HL-60 (cell line): ENCODE measurements at regions not wholly inside any gene's neighbourhood (a gene's known extent, or its start where the extent isn't known, plus 50 kb on each side); places are given as distances from the start of the nearest gene placed in this dataset.

Experiments used
- DNase-seq, 2 experiments: peaks; one replicate each; pipeline ENCODE4 v3.0.0-alpha.2; 2010 to 2020; ENCODE audit warnings: low read depth in 1 of 2, low spot score in 1 of 2
- H3K27ac ChIP-seq: fragments of 250-450 bp; sonication (Bioruptor Pico); replicated peaks from 2 replicates; pipeline ENCODE4 v1.5.1; 2020; ENCODE audit warnings: mild to moderate bottlenecking, moderate library complexity
- H3K27me3 ChIP-seq: fragments of 250-450 bp; sonication (Bioruptor Pico); 2 replicates; pipeline ENCODE4 v1.5.1; 2021; ENCODE audit warnings: mild to moderate bottlenecking, moderate library complexity; ENCODE audit not compliant: insufficient read depth, poor library complexity, severe bottlenecking
- H3K4me3 ChIP-seq: replicated peaks from 2 replicates; pipeline ENCODE4 v1.5.1; 2011; ENCODE audit warnings: mild to moderate bottlenecking, control low read depth, low read length; ENCODE audit not compliant: insufficient read depth
- CTCF ChIP-seq: IDR thresholded peaks from one replicate; pipeline ENCODE4 v1.5.1; 2011; ENCODE audit warnings: low read length, control low read depth, inconsistent platforms; ENCODE audit not compliant: insufficient read depth
- GABPA ChIP-seq: IDR thresholded peaks from 2 replicates; pipeline ENCODE4 v1.6.1; 2012; ENCODE audit warnings: low read depth
- POLR2AphosphoS5 ChIP-seq: IDR thresholded peaks from 2 replicates; pipeline ENCODE4 v1.6.1; 2012; ENCODE audit warnings: low read depth
- SPI1 ChIP-seq: IDR thresholded peaks from 2 replicates; pipeline ENCODE4 v1.6.1; 2012; ENCODE audit warnings: low read depth, mild to moderate bottlenecking, borderline replicate concordance
- TF ChIP-seq, protein P1 (sequence below): IDR thresholded peaks from 2 replicates; pipeline ENCODE4 v1.6.1; 2012; ENCODE audit warnings: low read depth; ENCODE audit not compliant: insufficient replicate concordance

- TF ChIP-seq GABPA = no peak
- no peak for TF ChIP-seq SPI1
- TF ChIP-seq, protein P1, sequence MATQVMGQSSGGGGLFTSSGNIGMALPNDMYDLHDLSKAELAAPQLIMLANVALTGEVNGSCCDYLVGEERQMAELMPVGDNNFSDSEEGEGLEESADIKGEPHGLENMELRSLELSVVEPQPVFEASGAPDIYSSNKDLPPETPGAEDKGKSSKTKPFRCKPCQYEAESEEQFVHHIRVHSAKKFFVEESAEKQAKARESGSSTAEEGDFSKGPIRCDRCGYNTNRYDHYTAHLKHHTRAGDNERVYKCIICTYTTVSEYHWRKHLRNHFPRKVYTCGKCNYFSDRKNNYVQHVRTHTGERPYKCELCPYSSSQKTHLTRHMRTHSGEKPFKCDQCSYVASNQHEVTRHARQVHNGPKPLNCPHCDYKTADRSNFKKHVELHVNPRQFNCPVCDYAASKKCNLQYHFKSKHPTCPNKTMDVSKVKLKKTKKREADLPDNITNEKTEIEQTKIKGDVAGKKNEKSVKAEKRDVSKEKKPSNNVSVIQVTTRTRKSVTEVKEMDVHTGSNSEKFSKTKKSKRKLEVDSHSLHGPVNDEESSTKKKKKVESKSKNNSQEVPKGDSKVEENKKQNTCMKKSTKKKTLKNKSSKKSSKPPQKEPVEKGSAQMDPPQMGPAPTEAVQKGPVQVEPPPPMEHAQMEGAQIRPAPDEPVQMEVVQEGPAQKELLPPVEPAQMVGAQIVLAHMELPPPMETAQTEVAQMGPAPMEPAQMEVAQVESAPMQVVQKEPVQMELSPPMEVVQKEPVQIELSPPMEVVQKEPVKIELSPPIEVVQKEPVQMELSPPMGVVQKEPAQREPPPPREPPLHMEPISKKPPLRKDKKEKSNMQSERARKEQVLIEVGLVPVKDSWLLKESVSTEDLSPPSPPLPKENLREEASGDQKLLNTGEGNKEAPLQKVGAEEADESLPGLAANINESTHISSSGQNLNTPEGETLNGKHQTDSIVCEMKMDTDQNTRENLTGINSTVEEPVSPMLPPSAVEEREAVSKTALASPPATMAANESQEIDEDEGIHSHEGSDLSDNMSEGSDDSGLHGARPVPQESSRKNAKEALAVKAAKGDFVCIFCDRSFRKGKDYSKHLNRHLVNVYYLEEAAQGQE = no peak
- no peak for TF ChIP-seq CTCF
- TF ChIP-seq POLR2AphosphoS5 = no peak
- no peak overlapping the region for H3K4me3 ChIP-seq
- DNase-seq = no peak
- H3K27ac ChIP-seq = no peak overlapping the region
- H3K27me3 ChIP-seq = no peaks in the 10 kb centered on the region
Measured at GRCh38 chr9:105855987-105856386, 161.6 kb downstream of the TMEM38B start.

DNA sequence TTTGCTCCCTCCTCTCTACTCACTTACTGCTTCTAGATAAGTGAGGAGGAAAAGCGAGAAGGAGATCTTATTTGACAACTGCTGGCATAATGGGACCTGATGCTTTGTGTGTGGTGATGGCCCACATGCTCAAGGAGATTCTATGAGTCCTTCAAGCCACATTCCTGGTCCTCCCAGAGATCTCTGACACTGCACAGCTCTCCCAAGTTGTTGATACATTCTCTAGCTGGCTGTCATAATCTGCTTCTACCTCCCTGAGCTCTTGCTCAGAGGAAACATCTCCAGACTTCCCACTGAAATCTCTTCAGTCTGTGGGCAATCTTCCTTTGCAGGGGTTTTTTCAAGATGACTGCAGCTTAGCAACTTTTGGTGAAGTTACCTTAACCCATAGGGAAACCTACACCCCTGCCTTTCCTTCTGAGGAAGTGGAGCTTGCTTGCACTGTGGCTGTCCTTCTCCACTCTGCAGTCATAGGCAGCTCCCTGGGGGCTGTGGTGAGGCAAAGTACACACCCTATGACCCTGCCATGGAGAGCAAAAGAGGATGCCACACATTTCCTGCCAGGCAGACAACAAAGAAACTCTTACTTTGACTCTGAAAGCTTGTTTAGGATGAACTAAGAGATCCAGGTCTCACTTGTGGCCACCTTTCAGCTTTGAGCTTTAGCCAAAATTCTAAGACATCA lies 163.8 kb downstream of the TMEM38B start:
- peak; percentile 61; the same call in 1 of the 2 replicates for TF ChIP-seq SPI1
- no peak for TF ChIP-seq POLR2AphosphoS5
- Histone ChIP-seq H3K27me3 (no peaks in the 10 kb centered on the region), H3K27ac (no peak overlapping the region), H3K4me3 (no peak overlapping the region)
- peak in 1 of 2 experiments; percentile 47 for DNase-seq

GRCh38 chr9:105858877-105859276 lies 164.5 kb downstream of the TMEM38B start:
- Histone ChIP-seq H3K27ac (no peak overlapping the region), H3K4me3 (no peak overlapping the region), H3K27me3 (no peaks in the 10 kb centered on the region)
- TF ChIP-seq CTCF (no peak), POLR2AphosphoS5 (no peak), SPI1 (no peak), GABPA (no peak)
- TF ChIP-seq, protein P1 = no peak
- DNase-seq = no peak

GRCh38 chr9:105859428-105860091 lies 165.2 kb downstream of the TMEM38B start:
- no peak for DNase-seq
- no peaks in the 10 kb centered on the region for H3K27me3 ChIP-seq
- H3K4me3 ChIP-seq = no peak overlapping the region
- TF ChIP-seq GABPA = no peak
- TF ChIP-seq CTCF = no peak
- TF ChIP-seq SPI1 = no peak
- no peak for TF ChIP-seq POLR2AphosphoS5
- TF ChIP-seq, protein P1 = no peak
- no peak overlapping the region for H3K27ac ChIP-seq
